Amniotic stem cell (primary cell): ENCODE measurements at regions not wholly inside any gene's neighbourhood (a gene's known extent, or its start where the extent isn't known, plus 50 kb on each side); places are given as distances from the start of the nearest gene placed in this dataset.
"Not testable (repeated sequence)": the region's sequence is repeated elsewhere in the genome, so short reads cannot be mapped to it uniquely, and the experiment has no call there.

Experiments
- DNase-seq: peaks from one replicate; lab custom pipeline; 2025; lab: John Stamatoyannopoulos, UW

DNA sequence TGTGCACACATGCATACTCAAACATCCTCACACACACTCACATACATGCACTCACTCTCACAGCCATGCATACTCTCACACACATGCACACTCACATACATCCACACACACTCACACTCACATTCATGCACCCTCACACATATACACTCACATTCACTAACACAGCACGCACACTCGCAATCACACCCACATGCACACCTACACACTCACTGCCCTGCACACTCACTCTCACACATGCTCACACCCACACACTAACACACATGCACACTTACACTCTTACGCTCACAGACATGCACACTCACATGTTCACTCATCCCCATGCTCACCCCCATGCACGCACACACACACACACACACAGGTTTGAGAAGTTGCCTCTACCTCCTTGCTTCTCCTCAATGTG lies 63.2 kb upstream of the SFSWAP start:
- no peak for DNase-seq

DNA sequence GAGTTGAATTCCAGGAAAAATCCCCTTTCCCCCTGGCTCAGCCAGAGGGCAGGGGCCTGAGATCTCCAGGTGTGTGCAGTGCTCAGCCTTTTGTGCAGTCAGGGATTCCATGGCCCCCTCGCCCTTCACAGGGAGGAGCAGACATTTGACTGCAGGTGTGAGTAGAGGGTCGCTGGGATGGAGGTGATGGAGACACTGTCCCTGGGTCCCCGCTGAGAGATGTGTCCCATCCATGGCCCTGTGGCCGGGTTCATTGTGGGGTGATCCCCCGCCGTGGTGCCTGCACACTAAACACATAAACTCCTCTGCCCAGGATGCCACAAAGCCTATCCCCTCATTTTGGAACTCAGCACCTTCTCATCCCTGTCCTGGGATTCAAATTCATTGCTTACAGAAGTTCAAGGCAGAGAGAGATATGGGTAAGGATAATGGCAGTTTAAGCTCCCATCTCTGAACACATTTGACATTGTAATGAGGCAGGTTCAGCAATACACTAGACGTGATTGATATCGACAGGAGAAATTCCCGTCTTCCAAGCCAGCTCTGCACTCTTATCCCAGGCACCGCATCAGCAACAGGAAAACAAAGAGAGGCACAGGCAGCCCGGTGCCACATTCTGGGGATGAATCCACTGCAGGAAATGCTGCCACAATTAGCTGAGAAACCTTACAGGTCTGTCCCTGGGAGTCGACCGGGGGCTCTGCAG lies 55.3 kb upstream of the SFSWAP start:
- not testable (repeated sequence) for DNase-seq

DNA sequence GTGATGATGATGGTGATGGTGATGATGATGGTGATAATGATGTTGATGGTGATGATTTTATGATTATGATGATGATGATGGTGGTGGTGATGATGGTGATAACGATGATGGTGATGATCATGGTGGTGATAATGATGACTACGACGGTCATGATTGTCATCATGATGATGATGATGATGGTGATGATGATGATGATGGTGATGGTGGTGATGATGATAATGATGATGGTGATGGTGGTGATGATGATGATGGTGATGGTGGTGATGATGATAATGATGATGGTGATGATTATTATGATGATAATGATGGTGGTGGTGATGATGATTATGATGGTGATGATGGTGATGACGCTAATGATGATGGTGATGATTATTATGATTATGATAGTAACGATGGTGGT lies 54.1 kb upstream of the SFSWAP start:
- not testable (repeated sequence) for DNase-seq

DNA sequence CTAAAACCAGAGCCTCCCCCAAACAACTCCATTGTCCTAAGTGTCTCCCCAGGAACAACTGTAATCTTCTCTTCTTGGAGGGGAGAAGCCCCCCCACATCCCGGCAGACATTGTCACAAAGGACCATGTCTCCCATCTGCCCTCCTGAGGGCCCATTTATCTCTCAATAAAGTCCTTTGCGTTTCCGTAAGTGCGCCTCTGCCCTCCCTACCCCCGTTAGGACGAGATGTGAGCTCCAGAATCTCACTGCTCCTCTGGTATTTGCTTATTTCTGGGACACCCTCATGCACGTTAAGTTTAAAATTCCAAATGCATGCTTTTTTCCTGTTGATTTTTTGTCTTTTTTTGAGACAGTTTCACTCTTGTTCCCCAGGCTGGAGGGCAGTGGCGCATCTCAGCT lies 52.3 kb upstream of the SFSWAP start:
- not testable (repeated sequence) for DNase-seq

DNA sequence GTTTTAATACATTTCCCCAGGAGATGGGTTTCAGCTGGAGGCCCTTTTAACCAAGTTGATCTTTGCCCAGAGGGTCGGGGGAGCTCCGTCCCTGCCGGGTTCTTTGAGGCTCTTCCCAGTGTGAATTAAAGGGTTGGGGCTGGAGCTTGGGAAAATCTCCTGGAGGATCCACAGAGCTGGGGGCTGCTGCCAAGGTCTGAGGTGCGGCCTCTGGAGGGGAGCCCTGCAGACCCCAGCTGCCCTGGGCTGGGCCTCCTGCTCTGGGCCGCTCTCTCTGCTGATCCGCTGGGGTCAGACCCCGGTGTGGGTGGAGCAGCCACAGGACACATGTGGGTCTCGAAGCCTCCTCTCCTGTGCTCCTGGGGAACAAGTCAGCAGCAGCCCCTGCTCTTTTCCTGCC lies 51.4 kb upstream of the SFSWAP start:
- DNase-seq = not testable (repeated sequence)

DNA sequence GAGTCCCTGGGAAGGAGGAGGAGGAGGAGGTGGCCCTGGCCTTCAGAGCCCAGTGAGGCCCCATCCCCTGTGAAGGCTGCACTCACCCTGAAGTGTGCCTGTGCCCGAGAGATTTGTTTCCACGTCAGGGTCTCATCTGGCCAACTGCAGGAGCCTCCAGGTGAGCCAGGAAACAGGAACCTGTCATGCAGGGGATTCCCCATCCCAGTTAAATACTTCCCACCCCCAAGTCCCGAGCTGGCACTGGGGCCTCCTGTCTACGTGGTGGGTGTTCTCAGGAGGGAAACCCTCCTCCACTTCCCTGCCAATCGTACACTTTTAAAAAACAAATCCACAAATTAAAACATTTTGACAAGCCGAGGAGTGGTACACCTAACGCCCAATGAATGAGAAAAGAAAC lies 50.9 kb upstream of the SFSWAP start:
- DNase-seq = not testable (repeated sequence)

DNA sequence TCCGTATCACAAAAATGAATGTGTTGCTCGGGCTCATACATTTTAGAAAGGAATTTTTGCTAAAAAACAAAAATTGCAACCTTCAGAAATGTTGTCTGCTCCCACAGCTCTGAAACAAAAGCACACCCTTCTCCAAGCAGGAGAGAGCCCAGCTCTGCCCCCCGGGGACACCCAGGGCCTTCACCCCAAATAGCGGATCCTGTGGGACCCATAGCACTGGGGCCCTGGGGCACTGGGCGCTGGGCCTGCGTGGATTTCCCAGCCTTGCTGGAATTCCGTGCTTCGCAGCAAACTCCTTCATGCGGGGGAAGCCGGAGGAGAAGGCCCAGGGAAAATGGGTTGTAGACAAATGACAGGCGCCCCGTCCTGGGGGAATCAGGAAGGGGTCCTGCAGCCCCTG lies 50.5 kb upstream of the SFSWAP start:
- DNase-seq = not testable (repeated sequence)
